ENCODE measurements at regions not wholly inside any gene's neighbourhood (a gene's known extent, or its start where the extent isn't known, plus 50 kb on each side); places are given as distances from the start of the nearest gene placed in this dataset.

- peaks cover 0 to 4% (median 0%) of the 10 kb centered on the region in 4 donors for H3K27me3 ChIP-seq (ENCODE audit: control insufficient read depth in 4 of 4, insufficient read depth in 4 of 4, low read length in 3 of 4)
- WGBS = 53% methylated on average over 7 of the region's 7 CpGs
- TF ChIP-seq ZBTB33 (IDR thresholded peaks at IDR 0.05) (no peak), NR2F2 (IDR thresholded peaks at IDR 0.05) (no peak), TAF1 (conservative IDR thresholded peaks at IDR 0.05) (no peak), HNF4G (IDR thresholded peaks at IDR 0.05) (no peak), HNF4A (conservative IDR thresholded peaks at IDR 0.05) (no peak), FOXA2 (IDR thresholded peaks at IDR 0.05) (no peak), JUND (IDR thresholded peaks at IDR 0.05) (no peak), REST (IDR thresholded peaks at IDR 0.05) (no peak), GABPA (IDR thresholded peaks at IDR 0.05 in 1 of 2, conservative IDR thresholded peaks at IDR 0.05 in 1 of 2) (no peak), RAD21 (IDR thresholded peaks at IDR 0.05) (no peak), RXRA (IDR thresholded peaks at IDR 0.05) (no peak), ATF3 (IDR thresholded peaks at IDR 0.05) (no peak)
Observed at GRCh38 chr20:6485351-6485750, 282.1 kb upstream of the BMP2 start.

GRCh38 chr20:6483727-6484126, 283.8 kb upstream of the BMP2 start:
- no peaks in the 10 kb centered on the region for H3K9me3 ChIP-seq (ENCODE audit: control insufficient read depth in 4 of 4, low read length in 3 of 4)
- peaks cover 0 to 4% (median 0%) of the 10 kb centered on the region in 4 donors for H3K27me3 ChIP-seq (ENCODE audit: control insufficient read depth in 4 of 4, insufficient read depth in 4 of 4, low read length in 3 of 4)
- no peaks in the 10 kb centered on the region for H3K36me3 ChIP-seq (ENCODE audit: control insufficient read depth in 4 of 4, insufficient read depth in 3 of 4, low read depth in 1 of 4, low read length in 3 of 4)
- WGBS = 96% methylated on average over 2 of the region's 2 CpGs
- DNase-seq (ENCODE audit: low spot score) = no peak
- H3K27ac ChIP-seq (ENCODE audit: low read depth in 1 of 2, low read length in 2 of 2) = no peak overlapping the region
- no peaks in the 10 kb centered on the region for H3K4me1 ChIP-seq (ENCODE audit: control insufficient read depth in 4 of 4, insufficient read depth in 4 of 4, low read length in 3 of 4)
- H3K9ac ChIP-seq (ENCODE audit: low read depth in 1 of 2, low read length in 2 of 2) = no peak overlapping the region
- no peak overlapping the region for H3K4me3 ChIP-seq (ENCODE audit: low read depth in 1 of 3, low read length in 3 of 3)
- no peak for TF ChIP-seq HNF4G (IDR thresholded peaks at IDR 0.05)
- TF ChIP-seq FOXA2 (IDR thresholded peaks at IDR 0.05) = no peak
- TF ChIP-seq RAD21 (IDR thresholded peaks at IDR 0.05) = no peak
- TF ChIP-seq ZBTB33 (IDR thresholded peaks at IDR 0.05) = no peak
- TF ChIP-seq EGR1 (IDR thresholded peaks at IDR 0.05; ENCODE audit: low read depth in 2 of 2) = no peak
- no peak for TF ChIP-seq YY1 (IDR thresholded peaks at IDR 0.05)
- TF ChIP-seq CTCF (IDR thresholded peaks at IDR 0.05; ENCODE audit: low read depth, low read length, missing input control) = no peak
- no peak for TF ChIP-seq MAX (IDR thresholded peaks at IDR 0.05)
- TF ChIP-seq TAF1 (conservative IDR thresholded peaks at IDR 0.05) = no peak
- TF ChIP-seq SP1 (IDR thresholded peaks at IDR 0.05) = no peak
- no peak for TF ChIP-seq NR2F2 (IDR thresholded peaks at IDR 0.05)
- TF ChIP-seq JUND (IDR thresholded peaks at IDR 0.05) = no peak
- no peak for TF ChIP-seq ATF3 (IDR thresholded peaks at IDR 0.05)
- no peak for TF ChIP-seq FOXA1 (IDR thresholded peaks at IDR 0.05)
- TF ChIP-seq RXRA (IDR thresholded peaks at IDR 0.05) = no peak
- TF ChIP-seq REST (IDR thresholded peaks at IDR 0.05) = no peak
- TF ChIP-seq GABPA (IDR thresholded peaks at IDR 0.05 in 1 of 2, conservative IDR thresholded peaks at IDR 0.05 in 1 of 2) = no peak

More at GRCh38 chr20:6485351-6485750, 282.1 kb upstream of the BMP2 start:
- DNase-seq (ENCODE audit: low spot score) = no peak
- Histone ChIP-seq H3K9ac (ENCODE audit: low read depth in 1 of 2, low read length in 2 of 2) (no peak overlapping the region), H3K9me3 (ENCODE audit: control insufficient read depth in 4 of 4, low read length in 3 of 4) (no peaks in the 10 kb centered on the region), H3K4me1 (ENCODE audit: control insufficient read depth in 4 of 4, insufficient read depth in 4 of 4, low read length in 3 of 4) (no peaks in the 10 kb centered on the region), H3K36me3 (ENCODE audit: control insufficient read depth in 4 of 4, insufficient read depth in 3 of 4, low read depth in 1 of 4, low read length in 3 of 4) (no peaks in the 10 kb centered on the region), H3K4me3 (ENCODE audit: low read depth in 1 of 3, low read length in 3 of 3) (no peak overlapping the region), H3K27ac (ENCODE audit: low read depth in 1 of 2, low read length in 2 of 2) (no peak overlapping the region)
